ENCODE measurements at regions not wholly inside any gene's neighbourhood (a gene's known extent, or its start where the extent isn't known, plus 50 kb on each side); places are given as distances from the start of the nearest gene placed in this dataset.
"Not testable (repeated sequence)": the region's sequence is repeated elsewhere in the genome, so short reads cannot be mapped to it uniquely, and the experiment has no call there.

DNA sequence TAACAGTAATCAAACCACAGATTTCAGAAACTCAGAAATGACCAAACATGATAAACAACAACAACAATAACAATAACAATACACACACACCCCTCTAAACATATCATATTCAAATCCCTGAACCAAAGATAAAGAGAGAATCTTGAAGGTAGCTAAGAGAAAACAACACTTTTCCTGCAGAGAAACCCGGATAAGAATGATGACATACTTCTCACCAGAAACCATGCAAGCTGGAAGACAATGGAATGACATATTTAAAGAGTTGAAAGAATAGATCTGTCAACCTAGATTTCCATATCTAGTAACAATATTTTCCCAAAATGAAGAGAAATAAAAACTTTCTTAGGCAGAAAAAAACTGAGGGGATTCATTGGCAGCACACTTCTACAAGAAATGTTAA, 138.1 kb downstream of the LIG4 start:
- H3K4me3 ChIP-seq (replicated peaks in 1 of 3; ENCODE audit: insufficient read depth in 1 of 3, low read depth in 1 of 3, low read length in 3 of 3), result no peak overlapping the region
- H3K27me3 ChIP-seq (ENCODE audit: control insufficient read depth in 2 of 2, insufficient read depth in 2 of 2, low read length in 2 of 2), result no peaks in the 10 kb centered on the region
- H3K79me2 ChIP-seq (ENCODE audit: control insufficient read depth, insufficient read depth, low read length), result no peaks in the 10 kb centered on the region
- no peak overlapping the region for H3K27ac ChIP-seq (ENCODE audit: insufficient read depth, low read depth, low read length)
- H2AFZ ChIP-seq (ENCODE audit: low read depth, low read length), result no peak overlapping the region
- no TSS peak for BruUV-seq (replicated peaks)
- no peaks in the 10 kb centered on the region for H3K36me3 ChIP-seq (ENCODE audit: control insufficient read depth in 2 of 2, extremely low read depth in 1 of 2, insufficient read depth in 2 of 2, low read length in 2 of 2)
- intact Hi-C loops (cut with micrococcal nuclease), result no loop called here
- FAIRE-seq, result no peak
- H4K20me1 ChIP-seq (replicated peaks; ENCODE audit: control insufficient read depth, extremely low read depth, insufficient read depth, low read length), result no peaks in the 10 kb centered on the region
- TF ChIP-seq EZH2 (IDR thresholded peaks at IDR 0.05; ENCODE audit: borderline replicate concordance, low read depth, low read length, severe bottlenecking) (no peak), POLR2AphosphoS5 (IDR thresholded peaks at IDR 0.05; ENCODE audit: insufficient read depth, low read depth, low read length) (no peak), FOS (IDR thresholded peaks at IDR 0.05; ENCODE audit: borderline replicate concordance, insufficient read depth, low read length) (no peak), MYC (IDR thresholded peaks at IDR 0.05; ENCODE audit: low read depth, low read length) (no peak), POLR2A (IDR thresholded peaks at IDR 0.05; ENCODE audit: low read depth, low read length) (no peak)
- TF ChIP-seq, protein P1, sequence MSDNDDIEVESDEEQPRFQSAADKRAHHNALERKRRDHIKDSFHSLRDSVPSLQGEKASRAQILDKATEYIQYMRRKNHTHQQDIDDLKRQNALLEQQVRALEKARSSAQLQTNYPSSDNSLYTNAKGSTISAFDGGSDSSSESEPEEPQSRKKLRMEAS (IDR thresholded peaks at IDR 0.05; ENCODE audit: insufficient read depth, insufficient read length), result no peak
- no peaks in the 10 kb centered on the region for H3K9me3 ChIP-seq (replicated peaks; ENCODE audit: control insufficient read depth, insufficient read depth, low read length)
- H3K4me1 ChIP-seq (ENCODE audit: control insufficient read depth, extremely low read depth, insufficient read depth, low read length), result no peaks in the 10 kb centered on the region
- ChIA-PET CTCF (no interaction called here), POLR2A (no interaction called here)
- dilution Hi-C loops (cut with MboI; ENCODE audit: extremely low pct_ligation_motif_present, low sequenced_read_pairs), result no loop called here
- no peak overlapping the region for H3K4me2 ChIP-seq (ENCODE audit: insufficient read depth, low read length)
- no peak overlapping the region for H3K9ac ChIP-seq (replicated peaks; ENCODE audit: extremely low read depth, insufficient read depth, low read length)
- DNase-seq (ENCODE audit: low read depth, low spot score), result no peak
- H3K9me1 ChIP-seq (replicated peaks; ENCODE audit: control insufficient read depth, extremely low read depth, insufficient read depth, low read length), result no peaks in the 10 kb centered on the region

DNA sequence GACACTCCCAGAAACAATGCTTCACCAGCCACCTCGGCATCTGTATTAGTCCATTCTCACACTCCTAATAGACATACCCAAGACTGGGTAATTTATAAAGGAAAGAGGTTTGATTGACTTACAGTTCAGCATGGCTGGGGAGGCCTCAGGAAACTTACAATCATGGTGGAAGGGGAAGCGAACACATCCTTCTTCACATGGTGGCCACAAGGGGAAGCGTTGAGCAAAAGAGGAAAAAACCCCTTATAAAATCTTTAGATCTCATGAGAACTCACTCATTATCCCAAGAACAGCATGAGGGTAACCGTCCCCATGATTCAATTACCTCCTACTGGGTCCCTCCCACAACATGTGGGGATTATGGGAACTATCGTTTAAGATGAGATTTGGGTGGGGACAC, 140.9 kb downstream of the LIG4 start:
- H3K4me2 ChIP-seq (ENCODE audit: insufficient read depth, low read length); intact Hi-C loops (cut with micrococcal nuclease); H3K9me3 ChIP-seq (replicated peaks; ENCODE audit: control insufficient read depth, insufficient read depth, low read length); H3K27ac ChIP-seq (ENCODE audit: insufficient read depth, low read depth, low read length); H3K36me3 ChIP-seq (ENCODE audit: control insufficient read depth in 2 of 2, extremely low read depth in 1 of 2, insufficient read depth in 2 of 2, low read length in 2 of 2); H3K27me3 ChIP-seq (ENCODE audit: control insufficient read depth in 2 of 2, insufficient read depth in 2 of 2, low read length in 2 of 2); dilution Hi-C loops (cut with MboI; ENCODE audit: extremely low pct_ligation_motif_present, low sequenced_read_pairs); DNase-seq (ENCODE audit: low read depth, low spot score); H3K79me2 ChIP-seq (ENCODE audit: control insufficient read depth, insufficient read depth, low read length); H2AFZ ChIP-seq (ENCODE audit: low read depth, low read length); POLR2A ChIA-PET; H4K20me1 ChIP-seq (replicated peaks; ENCODE audit: control insufficient read depth, extremely low read depth, insufficient read depth, low read length); H3K9me1 ChIP-seq (replicated peaks; ENCODE audit: control insufficient read depth, extremely low read depth, insufficient read depth, low read length); H3K4me3 ChIP-seq (replicated peaks in 1 of 3; ENCODE audit: insufficient read depth in 1 of 3, low read depth in 1 of 3, low read length in 3 of 3); FAIRE-seq; CTCF ChIA-PET; BruUV-seq (replicated peaks); H3K9ac ChIP-seq (replicated peaks; ENCODE audit: extremely low read depth, insufficient read depth, low read length); H3K4me1 ChIP-seq (ENCODE audit: control insufficient read depth, extremely low read depth, insufficient read depth, low read length): not testable (repeated sequence)
